ENCODE measurements at regions not wholly inside any gene's neighbourhood (a gene's known extent, or its start where the extent isn't known, plus 50 kb on each side); places are given as distances from the start of the nearest gene placed in this dataset.

- TF ChIP-seq POLR2A (IDR thresholded peaks at IDR 0.05) (no peak), POLR2AphosphoS5 (IDR thresholded peaks at IDR 0.05) (no peak), CTCF (IDR thresholded peaks at IDR 0.05) (no peak)
Observed at GRCh38 chr2:173468266-173468793, 113.7 kb downstream of the CDCA7 start.

All from prostate gland (tissue), 2 donors.